PC-3 (cell line): ENCODE measurements at regions not wholly inside any gene's neighbourhood (a gene's known extent, or its start where the extent isn't known, plus 50 kb on each side); places are given as distances from the start of the nearest gene placed in this dataset.

Experiments used
- EZH2 ChIP-seq: fragments of 300-600 bp; sonication (generic); IDR thresholded peaks from one replicate; pipeline ENCODE4 v1.6.1; 2017; ENCODE audit warnings: antibody characterized with exemption, mild to moderate bottlenecking, low read length; ENCODE audit not compliant: unreplicated experiment
- TF ChIP-seq, protein P1 (sequence below): fragments of 300-600 bp; sonication (generic); conservative IDR thresholded peaks from 2 replicates; pipeline ENCODE4 v1.5.1; 2017; ENCODE audit warnings: antibody characterized with exemption, low read depth, mild to moderate bottlenecking, low read length

DNA sequence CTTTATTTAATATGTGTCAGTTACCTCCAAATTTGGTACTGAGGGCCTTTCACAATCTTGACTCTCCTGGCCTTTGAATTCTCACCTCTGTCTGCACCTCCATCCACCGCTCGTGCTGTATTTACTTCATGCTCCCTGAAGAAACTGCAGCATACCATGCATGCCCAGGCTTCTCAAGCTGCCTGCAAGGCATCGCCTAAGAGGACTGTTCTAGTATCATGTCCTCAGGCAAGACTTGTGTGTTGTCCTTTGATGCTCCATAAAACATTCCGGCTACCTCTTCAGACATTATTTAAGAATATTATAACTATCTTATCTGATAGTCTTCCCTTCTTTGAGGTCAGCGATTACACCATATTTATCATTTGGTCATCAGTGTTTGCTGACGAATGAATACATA is 682.5 kb downstream of the NR2F2 start:
- TF ChIP-seq, protein P1, sequence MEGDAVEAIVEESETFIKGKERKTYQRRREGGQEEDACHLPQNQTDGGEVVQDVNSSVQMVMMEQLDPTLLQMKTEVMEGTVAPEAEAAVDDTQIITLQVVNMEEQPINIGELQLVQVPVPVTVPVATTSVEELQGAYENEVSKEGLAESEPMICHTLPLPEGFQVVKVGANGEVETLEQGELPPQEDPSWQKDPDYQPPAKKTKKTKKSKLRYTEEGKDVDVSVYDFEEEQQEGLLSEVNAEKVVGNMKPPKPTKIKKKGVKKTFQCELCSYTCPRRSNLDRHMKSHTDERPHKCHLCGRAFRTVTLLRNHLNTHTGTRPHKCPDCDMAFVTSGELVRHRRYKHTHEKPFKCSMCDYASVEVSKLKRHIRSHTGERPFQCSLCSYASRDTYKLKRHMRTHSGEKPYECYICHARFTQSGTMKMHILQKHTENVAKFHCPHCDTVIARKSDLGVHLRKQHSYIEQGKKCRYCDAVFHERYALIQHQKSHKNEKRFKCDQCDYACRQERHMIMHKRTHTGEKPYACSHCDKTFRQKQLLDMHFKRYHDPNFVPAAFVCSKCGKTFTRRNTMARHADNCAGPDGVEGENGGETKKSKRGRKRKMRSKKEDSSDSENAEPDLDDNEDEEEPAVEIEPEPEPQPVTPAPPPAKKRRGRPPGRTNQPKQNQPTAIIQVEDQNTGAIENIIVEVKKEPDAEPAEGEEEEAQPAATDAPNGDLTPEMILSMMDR, result no peak
- TF ChIP-seq EZH2, result no peak
